ENCODE measurements at regions not wholly inside any gene's neighbourhood (a gene's known extent, or its start where the extent isn't known, plus 50 kb on each side); places are given as distances from the start of the nearest gene placed in this dataset.
A peak's percentile ranks its signal among the peaks of the same experiment; 100 is the strongest.
"Not testable (repeated sequence)": the region's sequence is repeated elsewhere in the genome, so short reads cannot be mapped to it uniquely, and the experiment has no call there.

- H3K4me3 Mint-ChIP-seq: no peak overlapping the region
- DNase-seq (no peak), ATAC-seq (no peak)
- peaks cover 29% of the 10 kb centered on the region for H3K27me3 Mint-ChIP-seq
- intact Hi-C loops (cut with DNase I, micrococcal nuclease): no loop called here
- H3K9me3 Mint-ChIP-seq (ENCODE audit: low read depth): no peaks in the 10 kb centered on the region
- H3K27ac Mint-ChIP-seq: no peak overlapping the region
- H3K36me3 Mint-ChIP-seq (ENCODE audit: low read depth): no peaks in the 10 kb centered on the region
- CTCF ChIA-PET: no interaction called here
- POLR2A ChIA-PET: no interaction called here
- no peaks in the 10 kb centered on the region for H3K4me1 Mint-ChIP-seq
Observed at GRCh38 chr3:14007006-14007405, 117.7 kb downstream of the CHCHD4 start.

DNA sequence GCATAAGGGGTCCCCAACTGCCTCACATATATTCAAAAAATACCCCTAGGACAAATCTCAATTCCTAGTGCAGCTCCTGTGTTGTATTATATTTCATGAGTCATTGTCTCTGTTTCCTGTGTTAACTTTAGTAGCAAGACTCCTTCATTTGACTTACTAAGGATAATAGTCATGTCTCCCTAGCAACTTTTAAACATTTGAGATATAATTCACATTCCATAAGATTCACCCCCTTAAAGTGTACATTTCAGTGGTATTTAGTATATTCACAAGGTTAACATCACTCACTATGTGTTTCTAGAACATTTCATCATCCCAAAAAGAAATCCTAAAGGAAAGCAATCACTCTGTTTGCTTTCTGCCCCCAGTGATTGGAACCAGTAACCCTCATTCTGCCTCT, 121.3 kb upstream of the WNT7A start:
- Mint-ChIP-seq H3K4me1 (no peaks in the 10 kb centered on the region), H3K36me3 (ENCODE audit: low read depth) (no peaks in the 10 kb centered on the region), H3K27ac (no peak overlapping the region), H3K4me3 (no peak overlapping the region), H3K27me3 (peaks cover 12% of the 10 kb centered on the region), H3K9me3 (ENCODE audit: low read depth) (no peaks in the 10 kb centered on the region)
- ATAC-seq: no peak
- intact Hi-C loops (cut with DNase I, micrococcal nuclease): no loop called here
- ChIA-PET POLR2A (no interaction called here), CTCF (no interaction called here)
- DNase-seq: no peak

DNA sequence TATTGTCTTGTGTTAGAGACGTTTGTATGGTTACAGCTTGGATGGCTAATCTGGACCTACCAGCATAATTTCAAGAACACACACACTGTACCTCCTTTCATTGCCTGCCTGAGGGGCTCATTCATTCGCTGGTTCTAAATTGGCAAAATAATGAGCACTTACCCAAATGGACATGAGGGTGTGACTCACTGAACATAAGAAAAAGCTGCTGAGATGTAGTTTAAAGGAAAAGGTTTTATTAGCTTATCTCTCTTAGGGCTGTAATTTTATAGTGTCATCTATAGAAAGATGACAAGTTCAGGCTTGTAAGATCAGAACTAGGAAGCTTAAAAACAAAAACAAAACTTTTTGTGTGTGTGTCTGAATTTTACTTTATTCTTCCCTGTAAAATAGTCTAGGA, 120.7 kb upstream of the WNT7A start:
- H3K36me3 Mint-ChIP-seq (ENCODE audit: low read depth): peaks cover 4% of the 10 kb centered on the region
- no peak for ATAC-seq
- H3K4me1 Mint-ChIP-seq: no peaks in the 10 kb centered on the region
- H3K4me3 Mint-ChIP-seq: no peak overlapping the region
- H3K9me3 Mint-ChIP-seq (ENCODE audit: low read depth): peaks cover 5% of the 10 kb centered on the region
- ChIA-PET POLR2A (no interaction called here), CTCF (no interaction called here)
- H3K27me3 Mint-ChIP-seq: peaks cover 12% of the 10 kb centered on the region
- no peak for DNase-seq
- intact Hi-C loops (cut with DNase I, micrococcal nuclease): no loop called here
- H3K27ac Mint-ChIP-seq: no peak overlapping the region

DNA sequence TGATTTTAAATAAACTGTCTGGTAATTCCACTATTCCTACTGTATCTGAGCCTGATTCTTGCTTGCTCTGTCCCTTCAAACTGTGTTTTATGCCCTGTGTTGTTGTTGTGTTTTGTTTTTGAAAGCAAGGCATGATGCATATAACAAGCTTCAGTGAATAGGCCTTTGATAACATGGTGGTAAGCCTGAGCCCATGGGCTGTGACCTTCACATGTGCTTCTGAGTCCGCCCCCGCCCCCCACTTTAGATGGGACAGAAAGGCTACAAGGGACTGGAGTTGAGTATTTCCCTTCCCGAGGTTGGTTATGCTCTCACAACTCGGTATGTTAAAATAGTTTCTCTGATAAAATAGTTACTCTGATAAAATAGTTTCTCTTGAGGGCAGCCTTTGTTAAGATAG, 119.0 kb upstream of the WNT7A start:
- intact Hi-C loops (cut with DNase I, micrococcal nuclease): no loop called here
- H3K27ac Mint-ChIP-seq: no peak overlapping the region
- CTCF ChIA-PET: interaction anchor here (1.1 kb wide), 1 partner anchor 652 kb away, joined by 3 read pairs; no protein-coding TSS in a partner anchor
- peaks cover 5% of the 10 kb centered on the region for H3K36me3 Mint-ChIP-seq (ENCODE audit: low read depth)
- POLR2A ChIA-PET: no interaction called here
- DNase-seq (no peak), ATAC-seq (no peak)
- peaks cover 11% of the 10 kb centered on the region for H3K9me3 Mint-ChIP-seq (ENCODE audit: low read depth)
- H3K27me3 Mint-ChIP-seq: peaks cover 9% of the 10 kb centered on the region
- H3K4me3 Mint-ChIP-seq: no peak overlapping the region
- H3K4me1 Mint-ChIP-seq: no peaks in the 10 kb centered on the region

DNA sequence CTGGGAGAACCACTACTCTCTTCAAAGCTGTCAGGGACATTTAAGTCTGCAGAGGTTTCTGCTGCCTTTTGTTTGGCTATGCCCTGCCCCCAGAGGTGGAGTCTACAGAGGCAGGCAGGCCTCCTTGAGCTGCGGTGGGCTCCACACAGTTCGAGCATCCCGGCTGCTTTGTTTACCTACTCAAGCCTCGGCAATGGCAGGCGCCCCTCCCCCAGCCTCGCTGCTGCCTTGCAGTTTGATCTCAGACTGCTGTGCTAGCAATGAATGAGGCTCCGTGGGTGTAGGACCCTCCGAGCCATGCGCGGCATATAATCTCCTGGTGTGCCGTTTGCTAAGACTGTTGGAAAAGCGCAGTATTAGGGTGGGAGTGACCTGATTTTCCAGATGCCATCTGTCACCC, 115.3 kb upstream of the WNT7A start:
- intact Hi-C loops (cut with DNase I, micrococcal nuclease); H3K4me1 Mint-ChIP-seq; CTCF ChIA-PET; ATAC-seq; POLR2A ChIA-PET; H3K27ac Mint-ChIP-seq; H3K36me3 Mint-ChIP-seq (ENCODE audit: low read depth); DNase-seq; H3K4me3 Mint-ChIP-seq: not testable (repeated sequence)
- peaks cover 10% of the 10 kb centered on the region for H3K27me3 Mint-ChIP-seq
- peaks cover 15% of the 10 kb centered on the region for H3K9me3 Mint-ChIP-seq (ENCODE audit: low read depth)

GRCh38 chr3:13988925-13989324, 109.1 kb upstream of the WNT7A start:
- CTCF ChIA-PET: interaction anchor here (0.7 kb wide), 1 partner anchor 181 kb away, joined by 3 read pairs; no protein-coding TSS in a partner anchor
- H3K4me3 Mint-ChIP-seq; POLR2A ChIA-PET; ATAC-seq; H3K27ac Mint-ChIP-seq; DNase-seq; H3K4me1 Mint-ChIP-seq; H3K36me3 Mint-ChIP-seq (ENCODE audit: low read depth); intact Hi-C loops (cut with DNase I, micrococcal nuclease): not testable (repeated sequence)
- H3K27me3 Mint-ChIP-seq: peaks cover 17% of the 10 kb centered on the region
- peaks cover 32% of the 10 kb centered on the region for H3K9me3 Mint-ChIP-seq (ENCODE audit: low read depth)

- DNase-seq (no peak), ATAC-seq (no peak)
- Mint-ChIP-seq H3K4me1 (no peaks in the 10 kb centered on the region), H3K9me3 (ENCODE audit: low read depth) (peaks cover 31% of the 10 kb centered on the region), H3K27me3 (peaks cover 8% of the 10 kb centered on the region), H3K27ac (no peak overlapping the region), H3K36me3 (ENCODE audit: low read depth) (peaks cover 3% of the 10 kb centered on the region), H3K4me3 (no peak overlapping the region)
- POLR2A ChIA-PET: no interaction called here
- intact Hi-C loops (cut with DNase I, micrococcal nuclease): no loop called here
- CTCF ChIA-PET: no interaction called here
Observed at GRCh38 chr3:13976469-13976868, 96.6 kb upstream of the WNT7A start.

DNA sequence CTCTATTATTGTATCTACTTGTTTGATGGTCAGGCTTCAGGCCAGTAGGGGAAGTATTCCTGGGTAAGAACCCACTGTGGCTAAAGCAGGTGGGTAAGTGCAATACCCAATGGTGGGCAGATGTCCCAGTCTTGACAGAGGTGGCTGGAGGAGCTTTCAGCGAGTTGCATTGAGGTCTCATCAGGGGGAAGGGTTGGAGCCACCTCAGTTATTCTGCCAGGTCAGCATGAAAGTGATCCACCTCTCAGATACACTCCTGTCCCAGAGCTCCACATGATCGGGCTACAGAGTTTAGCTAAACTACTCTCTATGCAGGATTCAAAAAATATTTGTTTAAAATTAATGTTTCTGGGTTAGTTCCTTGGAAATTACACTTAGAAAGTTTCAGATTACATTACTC, 95.8 kb upstream of the WNT7A start:
- no peaks in the 10 kb centered on the region for H3K4me1 Mint-ChIP-seq
- H3K27me3 Mint-ChIP-seq: peaks cover 8% of the 10 kb centered on the region
- DNase-seq (no peak), ATAC-seq (no peak)
- peaks cover 3% of the 10 kb centered on the region for H3K36me3 Mint-ChIP-seq (ENCODE audit: low read depth)
- ChIA-PET CTCF (no interaction called here), POLR2A (no interaction called here)
- H3K27ac Mint-ChIP-seq: no peak overlapping the region
- peaks cover 35% of the 10 kb centered on the region for H3K9me3 Mint-ChIP-seq (ENCODE audit: low read depth)
- no peak overlapping the region for H3K4me3 Mint-ChIP-seq
- intact Hi-C loops (cut with DNase I, micrococcal nuclease): no loop called here

DNA sequence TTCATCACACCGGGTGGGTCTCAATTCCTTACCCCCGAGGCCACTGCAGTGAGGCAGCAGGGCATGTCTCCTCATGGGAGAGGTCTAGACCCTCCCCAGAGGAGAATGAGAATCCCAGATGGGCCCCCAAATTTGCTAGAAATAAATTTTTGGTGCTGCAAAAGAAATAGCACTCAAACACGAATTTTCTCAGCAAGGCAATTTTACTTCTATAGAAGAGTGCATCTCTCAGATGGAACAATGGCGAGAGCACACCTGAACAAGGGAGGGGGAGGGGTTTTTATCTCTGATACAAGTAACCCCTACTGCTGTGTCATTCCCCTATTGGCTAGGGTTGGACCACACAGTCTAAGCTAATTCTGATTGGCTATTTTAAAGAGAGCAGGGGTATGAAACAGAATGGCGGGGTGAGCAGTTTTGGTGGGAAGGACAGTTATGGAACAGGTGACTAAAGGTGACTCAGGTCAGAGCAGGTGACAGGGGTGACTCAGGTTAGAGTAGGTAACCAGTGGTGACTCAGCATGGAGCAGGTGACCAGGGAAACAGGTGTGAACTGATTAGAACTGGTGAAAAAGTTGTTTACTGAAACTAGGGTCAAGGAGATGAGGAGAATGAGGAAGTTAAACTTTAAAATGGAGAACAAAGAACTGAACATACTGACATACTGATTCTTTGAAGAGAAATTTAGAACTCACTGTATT, 93.0 kb upstream of the WNT7A start:
- DNase-seq: no peak
- Mint-ChIP-seq H3K9me3 (ENCODE audit: low read depth) (peaks cover 33% of the 10 kb centered on the region), H3K4me3 (no peak overlapping the region), H3K27me3 (peaks cover 6% of the 10 kb centered on the region), H3K27ac (no peak overlapping the region), H3K36me3 (ENCODE audit: low read depth) (peaks cover 3% of the 10 kb centered on the region), H3K4me1 (no peaks in the 10 kb centered on the region)
- intact Hi-C loops (cut with DNase I, micrococcal nuclease): no loop called here
- ATAC-seq: no peak
- ChIA-PET POLR2A (no interaction called here), CTCF (no interaction called here)

DNA sequence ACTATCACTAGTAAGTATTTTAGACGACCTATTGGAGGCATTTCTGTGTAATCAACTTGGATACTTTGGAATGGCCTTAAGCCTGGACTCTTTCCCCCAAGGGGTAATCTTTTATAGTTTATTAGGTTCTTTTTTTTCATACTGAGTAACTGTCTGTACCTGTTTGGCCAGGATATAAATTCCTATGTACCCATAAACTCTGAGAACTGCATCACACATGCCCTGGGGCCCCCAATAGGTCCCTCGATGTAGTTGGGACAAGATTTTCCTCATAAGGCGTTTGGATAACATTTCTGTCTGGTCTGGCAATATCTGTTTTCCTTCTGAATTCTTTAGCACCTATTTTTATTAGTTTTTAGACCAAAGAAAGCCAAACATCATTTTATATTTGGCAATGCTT, 86.4 kb upstream of the WNT7A start:
- H3K27me3 Mint-ChIP-seq: peaks cover 20% of the 10 kb centered on the region
- peaks cover 2% of the 10 kb centered on the region for H3K4me1 Mint-ChIP-seq
- peaks cover 3% of the 10 kb centered on the region for H3K9me3 Mint-ChIP-seq (ENCODE audit: low read depth)
- H3K27ac Mint-ChIP-seq: no peak overlapping the region
- intact Hi-C loops (cut with DNase I, micrococcal nuclease): no loop called here
- H3K36me3 Mint-ChIP-seq (ENCODE audit: low read depth): no peaks in the 10 kb centered on the region
- no peak for DNase-seq
- no peak for ATAC-seq
- H3K4me3 Mint-ChIP-seq: no peak overlapping the region
- ChIA-PET CTCF (interaction anchor here (0.6 kb wide), 1 partner anchor 86 kb away, joined by 4 read pairs; the partner anchor contains the start of gene WNT7A), POLR2A (no interaction called here)

- Mint-ChIP-seq H3K36me3 (ENCODE audit: low read depth) (no peaks in the 10 kb centered on the region), H3K9me3 (ENCODE audit: low read depth) (no peaks in the 10 kb centered on the region), H3K4me3 (no peak overlapping the region), H3K4me1 (peaks cover 2% of the 10 kb centered on the region), H3K27ac (no peak overlapping the region), H3K27me3 (peaks cover 24% of the 10 kb centered on the region)
- ChIA-PET POLR2A (no interaction called here), CTCF (interaction anchor here (0.6 kb wide), 1 partner anchor 958 kb away, joined by 3 read pairs; no protein-coding TSS in a partner anchor)
- ATAC-seq (peak; percentile 57), DNase-seq (peak; percentile 31)
- intact Hi-C loops (cut with DNase I, micrococcal nuclease): no loop called here
Observed at GRCh38 chr3:13963137-13963886, 83.4 kb upstream of the WNT7A start.

DNA sequence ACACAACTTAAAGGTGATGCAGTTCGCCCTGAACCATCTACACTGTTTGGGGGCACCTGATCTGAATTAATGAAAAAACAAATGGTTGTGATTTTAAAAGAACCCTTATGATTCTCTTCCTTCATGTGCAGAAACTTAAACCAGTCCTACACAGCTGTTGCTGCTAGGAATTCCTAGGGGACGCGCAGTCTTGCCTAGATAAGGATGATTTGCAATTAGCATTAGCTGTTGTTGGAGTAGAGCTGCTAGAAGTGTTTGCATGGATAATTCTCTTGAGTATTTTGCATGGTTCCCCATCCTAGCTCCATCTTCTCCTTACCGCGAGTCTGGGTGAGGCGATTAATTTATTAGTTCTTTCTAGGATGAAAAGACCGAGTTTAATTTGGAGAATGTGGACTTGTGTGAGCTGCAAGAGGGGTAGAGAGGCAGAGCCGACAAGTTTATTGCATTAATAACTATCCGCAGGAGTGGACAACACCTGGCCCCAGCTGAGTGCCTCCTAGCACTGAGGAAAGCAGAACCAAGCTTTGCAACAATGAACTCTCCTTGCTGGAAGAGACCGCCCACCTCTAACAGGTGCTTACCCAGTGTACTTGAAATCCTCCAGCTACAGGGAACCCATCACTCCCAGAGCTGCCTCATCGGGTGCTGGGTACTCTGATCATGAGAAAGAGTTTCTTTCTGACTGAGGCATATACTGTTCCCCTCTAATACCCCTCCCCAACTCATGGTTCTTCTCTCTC, 75.0 kb upstream of the WNT7A start:
- Mint-ChIP-seq H3K4me3 (no peak overlapping the region), H3K36me3 (ENCODE audit: low read depth) (no peaks in the 10 kb centered on the region), H3K27me3 (peaks cover 12% of the 10 kb centered on the region), H3K4me1 (no peaks in the 10 kb centered on the region), H3K27ac (no peak overlapping the region), H3K9me3 (ENCODE audit: low read depth) (no peaks in the 10 kb centered on the region)
- no peak for ATAC-seq
- intact Hi-C loops (cut with DNase I, micrococcal nuclease): no loop called here
- CTCF ChIA-PET: interaction anchor here (0.6 kb wide), 1 partner anchor 317 kb away, joined by 3 read pairs; no protein-coding TSS in a partner anchor
- POLR2A ChIA-PET: no interaction called here
- no peak for DNase-seq
